MV-4-11 (cell line): ENCODE measurements at regions not wholly inside any gene's neighbourhood (a gene's known extent, or its start where the extent isn't known, plus 50 kb on each side); places are given as distances from the start of the nearest gene placed in this dataset.
"Not testable (repeated sequence)": the region's sequence is repeated elsewhere in the genome, so short reads cannot be mapped to it uniquely, and the experiment has no call there.

Experiments used
- DNase-seq: peaks from one replicate; lab custom pipeline; 2025; lab: John Stamatoyannopoulos, UW

DNA sequence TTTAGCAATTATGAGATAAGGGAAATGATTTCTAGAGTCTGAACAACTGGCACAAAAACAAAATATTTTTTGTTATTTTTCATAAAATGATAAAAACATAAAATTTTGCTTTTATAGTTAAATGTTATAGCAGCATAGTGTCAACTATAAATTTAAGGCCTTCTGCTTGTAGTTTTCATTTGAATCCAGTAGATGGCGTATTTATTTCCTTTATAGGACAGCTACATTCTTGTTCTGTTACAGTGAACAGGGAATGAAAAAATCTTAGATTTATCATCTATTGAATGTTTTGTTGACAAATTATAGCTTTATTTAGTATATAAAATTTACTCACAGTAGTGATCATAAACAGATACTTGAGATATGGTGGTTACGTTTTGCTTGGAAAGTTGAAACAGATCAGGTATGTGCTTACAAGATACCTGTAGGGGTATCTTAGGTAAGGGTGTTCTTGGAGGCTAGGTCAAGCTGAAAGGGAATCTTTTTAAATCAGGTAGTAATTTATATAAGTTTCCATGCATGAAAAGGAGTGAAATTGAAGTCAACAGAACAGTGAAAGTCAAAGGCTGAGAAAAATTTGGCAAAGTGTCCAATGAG is 239.3 kb upstream of the GRIN3A start:
- DNase-seq = peak; percentile 11

GRCh38 chr9:101970609-101971008 is 232.2 kb upstream of the GRIN3A start:
- no peak for DNase-seq

DNA sequence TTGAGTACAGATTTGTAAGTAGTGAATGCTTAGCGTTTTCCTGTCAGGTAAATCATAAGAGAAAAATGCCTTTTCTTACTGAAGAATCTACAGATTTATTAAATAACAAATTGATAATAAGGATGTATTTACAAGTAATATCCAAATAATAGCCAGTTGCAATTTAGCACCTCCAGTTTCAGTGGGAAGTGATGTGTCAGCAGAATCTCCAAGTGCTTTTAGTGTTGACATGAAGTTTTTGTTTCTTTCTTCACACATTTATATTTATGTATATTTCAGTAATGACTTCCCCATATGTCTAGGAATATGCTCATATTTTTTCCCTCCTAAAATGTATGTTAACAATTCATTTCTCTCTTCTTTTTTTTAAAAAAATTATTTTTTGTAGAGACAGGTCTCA is 229.9 kb upstream of the GRIN3A start:
- no peak for DNase-seq

DNA sequence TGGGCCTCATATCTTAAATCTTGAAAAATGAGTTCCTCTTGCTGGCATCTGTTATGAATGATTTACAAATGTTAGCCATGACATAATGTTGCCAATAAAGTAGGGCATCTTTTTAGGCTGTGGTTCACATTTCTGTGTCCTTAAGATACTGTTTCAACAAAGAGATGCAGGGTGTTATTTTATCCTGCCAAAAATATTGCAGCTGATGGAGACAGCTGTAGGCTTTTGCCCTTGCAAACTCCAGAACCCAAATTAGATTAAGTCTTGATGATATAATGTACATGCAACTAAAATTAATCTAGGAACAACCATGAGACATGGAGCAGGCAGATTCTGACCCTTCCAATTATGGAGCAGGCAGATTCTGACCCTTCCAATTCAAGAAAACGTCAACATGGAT is 228.2 kb upstream of the GRIN3A start:
- no peak for DNase-seq

GRCh38 chr9:101957705-101958104 is 219.3 kb upstream of the GRIN3A start:
- DNase-seq = no peak

GRCh38 chr9:101951598-101951997 is 213.2 kb upstream of the GRIN3A start:
- DNase-seq = no peak

- no peak for DNase-seq
Observed at GRCh38 chr9:101931756-101932155, 193.3 kb upstream of the GRIN3A start.

DNA sequence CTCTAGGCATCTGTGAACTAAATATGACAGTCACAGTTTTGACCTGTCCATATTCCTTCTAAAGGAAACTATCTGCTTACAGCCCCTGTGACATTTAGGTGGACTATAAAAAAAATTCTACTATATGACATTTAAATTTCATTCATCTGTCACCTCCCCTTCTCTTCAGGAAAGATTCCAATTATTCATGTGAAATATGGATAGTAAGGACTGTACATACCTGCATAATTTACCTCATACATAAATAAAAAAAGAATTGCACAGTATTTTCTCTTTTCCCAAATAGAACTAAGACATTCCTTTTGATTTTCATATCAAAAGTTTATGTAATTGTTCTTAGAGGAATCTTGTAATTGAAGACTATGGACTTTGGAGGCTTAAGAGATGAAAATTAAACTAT is 192.3 kb upstream of the GRIN3A start:
- no peak for DNase-seq

DNA sequence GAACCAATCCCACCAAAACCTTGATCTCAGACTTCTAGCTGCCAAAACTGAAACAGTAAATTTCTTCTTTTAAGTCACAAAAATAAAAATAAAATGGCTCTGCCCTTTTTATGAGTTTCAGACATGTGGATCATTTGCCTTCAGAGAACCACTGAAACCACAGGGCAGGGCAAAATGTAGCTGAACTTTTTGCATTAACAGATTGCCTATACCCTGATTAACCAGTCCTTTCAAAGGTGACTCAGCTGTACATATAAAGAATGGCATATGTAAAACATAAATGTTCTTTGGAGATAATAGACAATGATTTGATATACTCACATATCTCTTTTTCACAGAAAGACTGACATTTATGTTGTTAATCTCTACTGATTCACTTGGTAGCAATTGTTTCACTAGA is 187.1 kb upstream of the GRIN3A start:
- DNase-seq = no peak

GRCh38 chr9:101923451-101923850 is 185.0 kb upstream of the GRIN3A start:
- no peak for DNase-seq

DNA sequence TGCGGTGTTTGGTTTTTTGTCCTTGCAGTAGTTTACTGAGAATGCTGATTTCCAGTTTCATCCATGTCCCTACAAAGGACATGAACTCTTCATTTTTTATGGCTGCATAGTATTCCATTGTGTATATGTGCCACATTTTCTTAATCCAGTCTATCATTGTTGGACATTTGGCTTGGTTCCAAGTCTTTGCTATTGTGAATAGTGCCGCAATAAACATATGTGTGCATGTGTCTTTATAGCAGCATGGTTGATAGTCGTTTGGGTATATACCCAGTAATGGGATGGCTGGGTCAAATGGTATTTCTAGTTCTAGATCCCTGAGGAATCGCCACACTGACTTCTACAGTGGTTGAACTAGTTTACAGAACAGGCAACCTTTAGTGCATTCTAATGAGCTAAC is 178.5 kb upstream of the GRIN3A start:
- not testable (repeated sequence) for DNase-seq

- no peak for DNase-seq
Observed at GRCh38 chr9:101915482-101915881, 177.0 kb upstream of the GRIN3A start.

DNA sequence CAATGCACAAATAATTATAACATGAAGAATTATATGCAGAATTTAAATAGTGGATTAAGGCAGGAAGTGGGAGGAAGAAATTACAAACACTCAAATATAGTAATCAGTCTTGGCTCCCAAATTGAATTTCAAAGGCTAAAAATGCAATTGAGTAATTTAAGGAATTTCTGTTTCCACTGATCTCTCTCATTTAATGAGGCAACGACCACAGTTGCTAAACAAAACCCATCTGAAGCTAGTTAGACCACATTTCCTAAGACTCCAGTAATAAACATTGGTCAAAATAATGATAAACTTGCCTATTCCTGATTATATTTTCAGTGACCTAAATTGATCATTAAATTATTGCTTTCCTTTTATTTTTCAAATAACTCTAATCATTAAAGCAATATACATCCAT is 174.3 kb upstream of the GRIN3A start:
- no peak for DNase-seq

DNA sequence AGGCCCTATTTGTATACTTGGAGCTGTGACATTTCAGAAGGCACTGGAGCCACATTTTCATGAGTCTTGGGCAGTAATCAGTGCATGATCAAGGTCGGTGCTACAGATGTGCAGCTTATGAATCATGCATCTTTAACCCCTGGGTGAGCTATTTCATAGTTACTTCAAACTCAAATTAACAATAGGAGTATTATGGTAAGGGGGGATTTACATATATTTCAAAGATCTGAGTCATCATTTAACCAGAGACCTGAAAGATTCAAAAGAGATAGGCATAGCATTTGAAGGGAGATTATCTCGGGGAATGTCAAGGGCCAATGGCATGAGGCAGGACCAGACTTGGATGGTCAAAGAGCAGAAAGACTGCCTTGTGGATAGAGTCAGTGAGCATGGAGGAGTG is 169.0 kb upstream of the GRIN3A start:
- DNase-seq = no peak

DNA sequence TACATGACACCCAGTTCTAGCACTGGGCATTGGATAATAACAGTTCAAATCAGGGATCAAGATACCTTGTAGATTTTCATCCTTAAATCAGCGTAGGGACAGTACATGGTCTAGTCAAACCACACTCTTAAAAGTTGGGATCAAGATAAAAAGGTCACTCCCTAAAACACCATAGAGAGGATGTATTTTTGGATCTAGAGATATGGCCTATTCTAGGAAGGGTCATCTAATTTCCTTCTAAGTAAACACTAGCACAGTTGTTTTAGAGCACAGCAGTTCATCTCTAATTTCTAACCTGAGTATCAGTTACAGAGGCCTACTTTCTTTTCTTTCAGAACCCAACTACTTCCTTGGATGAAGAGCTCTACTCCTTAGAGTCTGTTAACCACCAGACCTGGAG is 166.4 kb upstream of the GRIN3A start:
- DNase-seq = no peak

GRCh38 chr9:101902051-101902450 is 163.6 kb upstream of the GRIN3A start:
- no peak for DNase-seq

GRCh38 chr9:101897196-101897595 is 158.7 kb upstream of the GRIN3A start:
- no peak for DNase-seq

DNA sequence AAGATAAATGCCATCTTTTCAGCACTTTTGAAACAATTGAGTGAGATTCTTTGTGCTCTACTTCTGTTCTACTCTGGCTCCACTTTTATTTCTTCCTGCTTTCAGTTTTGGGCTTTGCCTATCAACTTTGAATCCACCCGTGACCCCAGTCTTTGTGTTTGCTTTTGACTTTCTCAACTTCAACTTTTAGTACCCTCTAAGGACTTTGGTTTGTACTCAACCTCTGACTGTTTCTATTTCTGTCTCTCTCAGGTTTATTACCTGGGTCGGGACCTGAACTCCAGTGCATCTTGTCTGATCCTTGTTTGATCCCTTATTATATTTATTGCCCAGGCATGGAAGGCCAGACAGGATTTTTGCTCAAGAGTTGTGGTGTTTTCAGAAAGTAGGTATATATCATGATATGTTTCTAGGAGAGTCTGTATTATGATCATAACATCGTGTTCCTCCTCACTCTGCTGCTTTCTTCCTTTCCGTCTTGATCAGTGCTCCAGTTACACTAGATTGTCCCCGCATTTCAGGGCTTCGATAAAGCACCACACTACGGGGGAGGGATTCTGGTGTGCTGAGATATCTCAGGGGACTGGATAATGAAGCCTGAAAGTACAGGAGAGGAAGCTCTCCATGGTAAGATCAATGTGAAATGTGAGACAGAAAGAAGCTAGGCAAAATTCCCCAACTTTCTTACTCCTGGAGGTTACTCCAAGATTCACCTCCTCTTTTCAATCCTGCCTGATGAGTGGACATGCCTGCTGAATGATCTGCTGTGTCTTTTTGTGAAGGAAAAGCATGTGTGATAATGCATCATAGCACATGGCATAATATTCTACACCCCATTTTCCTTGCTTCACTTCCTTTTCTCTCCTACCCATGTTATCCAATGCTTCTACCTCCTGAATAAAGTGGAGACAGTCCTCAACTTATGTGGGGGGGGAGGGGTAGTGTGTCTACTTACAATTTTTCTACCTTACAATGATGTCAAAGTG is 155.5 kb upstream of the GRIN3A start:
- DNase-seq = no peak

GRCh38 chr9:101881508-101881907 is 143.1 kb upstream of the GRIN3A start:
- no peak for DNase-seq

DNA sequence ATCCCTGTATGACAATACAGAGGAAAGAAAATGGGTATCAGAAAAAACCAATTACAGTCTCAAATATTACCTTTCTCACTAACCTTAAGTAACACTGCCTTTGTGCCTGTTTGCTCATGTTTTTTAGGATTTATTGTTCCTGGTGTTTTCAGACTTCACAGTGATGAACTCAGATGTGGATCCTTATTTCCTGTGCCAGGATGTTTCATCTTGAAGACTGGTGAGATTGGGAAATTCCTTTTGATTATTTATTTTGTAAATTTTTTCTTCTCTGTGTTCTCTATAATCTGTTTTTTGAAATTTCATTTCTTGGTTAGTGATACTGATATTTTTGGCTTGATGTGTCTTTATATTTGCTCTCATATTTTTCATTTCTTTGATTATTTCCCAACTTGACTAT is 142.4 kb upstream of the GRIN3A start:
- DNase-seq = no peak

DNA sequence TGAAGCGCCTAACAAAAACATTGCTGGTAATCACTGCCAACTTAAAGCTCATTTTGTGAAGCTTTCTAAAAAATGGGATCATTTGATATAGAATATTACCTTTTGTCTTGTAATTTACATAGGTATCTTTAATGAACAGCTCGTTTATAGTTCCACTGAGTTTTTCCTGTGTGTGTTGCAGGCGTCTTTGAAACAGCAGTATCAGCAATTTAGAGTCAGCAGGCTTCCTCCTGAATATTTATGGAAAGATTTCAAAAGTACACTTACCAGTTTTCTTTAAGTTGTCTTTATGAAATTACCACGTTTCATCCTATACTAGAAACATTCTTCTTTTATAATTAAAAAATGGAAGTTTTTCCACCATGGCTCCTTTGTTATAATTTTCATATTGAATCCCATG is 140.3 kb upstream of the GRIN3A start:
- no peak for DNase-seq

DNA sequence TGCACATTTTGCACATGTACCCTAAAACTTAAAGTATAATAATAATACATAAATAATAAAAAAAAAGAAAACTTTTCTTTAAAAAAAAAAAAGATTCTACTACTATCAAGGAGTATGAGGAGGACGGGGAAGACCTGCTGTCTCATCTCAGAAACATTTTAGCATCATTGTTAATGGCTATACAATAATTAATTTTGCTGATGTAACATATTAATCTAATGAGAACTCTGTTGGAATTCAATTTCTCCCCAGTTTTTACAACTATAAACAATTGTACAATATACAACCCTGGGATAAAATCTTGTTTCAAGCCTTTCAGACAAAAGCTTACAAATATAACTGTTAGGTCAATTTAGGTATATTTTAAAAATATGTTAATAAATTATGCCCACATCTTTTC is 139.0 kb upstream of the GRIN3A start:
- DNase-seq = no peak

- no peak for DNase-seq
Observed at GRCh38 chr9:101861472-101861871, 123.0 kb upstream of the GRIN3A start.

DNA sequence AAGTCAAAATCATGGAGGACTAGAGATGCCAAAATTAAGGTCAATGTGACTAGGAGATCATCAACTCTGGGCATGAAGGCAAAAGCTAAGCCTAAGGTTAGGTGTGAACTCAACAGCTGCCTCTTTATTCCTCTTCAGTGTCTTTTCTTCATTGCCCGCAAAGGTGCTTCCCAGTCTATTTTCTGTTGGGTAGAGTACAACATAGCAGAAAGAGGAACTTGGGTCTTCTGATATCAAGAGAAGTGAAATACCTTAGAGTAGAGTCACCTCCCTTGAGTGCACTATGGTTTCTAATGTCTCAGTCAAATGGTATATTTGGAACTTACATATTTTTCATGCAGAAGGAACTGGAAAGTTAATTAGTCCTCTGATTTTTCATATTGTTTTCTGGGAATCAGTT is 122.5 kb upstream of the GRIN3A start:
- DNase-seq = no peak
